ACHN (cell line): ENCODE measurements at regions not wholly inside any gene's neighbourhood (a gene's known extent, or its start where the extent isn't known, plus 50 kb on each side); places are given as distances from the start of the nearest gene placed in this dataset.

Source experiments
- DNase-seq: peaks from one replicate; pipeline ENCODE4 v3.0.0-alpha.2; 2015
- in situ Hi-C: cut with HindIII; loops from 2 replicates; pipeline ENCODE4 v1.10.0; 2017; ENCODE audit warnings: low sequenced_read_pairs, low pct_ligation_motif_present, low pct_unique_long_range_greater_than_20kb

GRCh38 chr4:124806403-124806802 lies 93.9 kb upstream of the ANKRD50 start:
- no peak for DNase-seq
- in situ Hi-C loops = no loop called here

- in situ Hi-C loops = no loop called here
- peak; percentile 13 for DNase-seq
Measured at GRCh38 chr4:124804584-124804983, 92.1 kb upstream of the ANKRD50 start.

GRCh38 chr4:124804041-124804440 lies 91.5 kb upstream of the ANKRD50 start:
- DNase-seq = no peak
- in situ Hi-C loops = no loop called here

- in situ Hi-C loops = no loop called here
- DNase-seq = peak; percentile 35
Measured at GRCh38 chr4:124803641-124804040, 91.1 kb upstream of the ANKRD50 start.

GRCh38 chr4:124803026-124803425 lies 90.5 kb upstream of the ANKRD50 start:
- no peak for DNase-seq
- in situ Hi-C loops = no loop called here

- in situ Hi-C loops = no loop called here
- DNase-seq = no peak
Measured at GRCh38 chr4:124797223-124797622, 84.7 kb upstream of the ANKRD50 start.

- in situ Hi-C loops = no loop called here
- no peak for DNase-seq
Measured at GRCh38 chr4:124790471-124790870, 77.9 kb upstream of the ANKRD50 start.

- in situ Hi-C loops = no loop called here
- no peak for DNase-seq
Measured at GRCh38 chr4:124786634-124787033, 74.1 kb upstream of the ANKRD50 start.

GRCh38 chr4:124785645-124786044 lies 73.1 kb upstream of the ANKRD50 start:
- no peak for DNase-seq
- in situ Hi-C loops = no loop called here

- no peak for DNase-seq
Measured at GRCh38 chr4:124783847-124784246, 71.3 kb upstream of the ANKRD50 start.

GRCh38 chr4:124777007-124777406 lies 64.5 kb upstream of the ANKRD50 start:
- in situ Hi-C loops = no loop called here
- no peak for DNase-seq

More at GRCh38 chr4:124783847-124784246, 71.3 kb upstream of the ANKRD50 start:
- in situ Hi-C loops = no loop called here

GRCh38 chr4:124768596-124769365 lies 56.2 kb upstream of the ANKRD50 start:
- in situ Hi-C loops = no loop called here
- DNase-seq = no peak

GRCh38 chr4:124762956-124763355 lies 50.4 kb upstream of the ANKRD50 start:
- no peak for DNase-seq

More at GRCh38 chr4:124762956-124763355, 50.4 kb upstream of the ANKRD50 start:
- in situ Hi-C loops = no loop called here
